GM12878 (cell line): ENCODE measurements at regions not wholly inside any gene's neighbourhood (a gene's known extent, or its start where the extent isn't known, plus 50 kb on each side); places are given as distances from the start of the nearest gene placed in this dataset.

Source experiments
- ATAC-seq: fragments of 200-7000 bp; cut with Tn5 transposase; 3 replicates; pipeline ENCODE4 v1.9.1; 2020; ENCODE audit warnings: mild to moderate bottlenecking, moderate library complexity
- BruUV-seq: library from RNA; stranded (reverse); fragments of 400-500 nt; replicated peaks from 2 replicates; lab custom pipeline; 2021; lab: Mats Ljungman, UMichigan
- CTCF ChIA-PET: fragments of 300-600 bp; sonication (Branson Sonifier 250); formaldehyde crosslinking; extraction: SDS; loops from one replicate; lab custom pipeline; 2021; ENCODE audit warnings: inconsistent platforms; lab: Yijun Ruan, JAX
- POLR2A ChIA-PET: fragments of 350-600 bp; formaldehyde crosslinking; extraction: SDS; loops from one replicate; lab custom pipeline; 2021; ENCODE audit warnings: inconsistent platforms; lab: Charles Lee
- RAD21 ChIA-PET: fragments of 300-600 bp; sonication (Branson Sonifier 250); formaldehyde crosslinking; loops from one replicate; lab custom pipeline; 2023; ENCODE audit warnings: antibody characterized with exemption; ENCODE audit not compliant: unreplicated experiment; lab: Charles Lee
- SMC1A ChIA-PET: fragments of 300-600 bp; sonication (Branson Sonifier 250); formaldehyde crosslinking; loops from one replicate; lab custom pipeline; 2023; ENCODE audit not compliant: unreplicated experiment, uncharacterized antibody; lab: Charles Lee
- DNase-seq: peaks from one replicate; pipeline ENCODE4 v3.0.0-alpha.2; 2011; ENCODE audit warnings: low read depth, low spot score
- FAIRE-seq: peaks from 3 replicates; lab custom pipeline; 2011; peaks lifted over from hg19 to GRCh38; lab: Jason Lieb, UNC
- H2AFZ ChIP-seq: 2 replicates; pipeline ENCODE4 v1.6.0; 2011; ENCODE audit warnings: low read depth, low read length, control low read depth; ENCODE audit not compliant: control insufficient read depth
- H3K27ac ChIP-seq: 2 replicates; pipeline ENCODE4 v1.5.1; 2011; ENCODE audit warnings: control low read depth; ENCODE audit not compliant: control insufficient read depth, insufficient read depth
- H3K27me3 ChIP-seq, 2 experiments: replicated peaks in 1 of 2; 2 replicates each; pipeline versions ENCODE4 v1.6.0 to v1.6.1; 2011; ENCODE audit warnings: low read length in 1 of 2; ENCODE audit not compliant: control insufficient read depth in 2 of 2, insufficient read depth in 2 of 2
- H3K36me3 ChIP-seq, 2 experiments: 2 replicates each; pipeline ENCODE4 v1.5.1; 2011; ENCODE audit warnings: low read length in 1 of 2; ENCODE audit not compliant: control insufficient read depth in 2 of 2, insufficient read depth in 2 of 2
- H3K4me1 ChIP-seq: 2 replicates; pipeline ENCODE4 v1.6.1; 2011; ENCODE audit warnings: mild to moderate bottlenecking, low read length, moderate library complexity, mixed read lengths; ENCODE audit not compliant: control insufficient read depth, insufficient read depth
- H3K4me2 ChIP-seq: 2 replicates; pipeline ENCODE4 v1.6.0; 2011; ENCODE audit warnings: control low read depth; ENCODE audit not compliant: control insufficient read depth, insufficient read depth
- H3K4me3 ChIP-seq: fragments of 200-600 bp; sonication (generic); 2 replicates; pipeline ENCODE4 v1.5.1; 2016
- H3K79me2 ChIP-seq: 2 replicates; pipeline ENCODE4 v1.6.0; 2011; ENCODE audit warnings: low read length; ENCODE audit not compliant: control insufficient read depth, insufficient read depth
- H3K9ac ChIP-seq: 2 replicates; pipeline ENCODE4 v1.8.0; 2011; ENCODE audit warnings: low read length, control low read depth, mixed read lengths; ENCODE audit not compliant: control insufficient read depth, insufficient read depth
- H3K9me3 ChIP-seq: replicated peaks from 3 replicates; pipeline ENCODE4 v1.5.1; 2011; ENCODE audit warnings: mild to moderate bottlenecking, low read length; ENCODE audit not compliant: control insufficient read depth, insufficient read depth
- H4K20me1 ChIP-seq: 2 replicates; pipeline ENCODE4 v1.6.0; 2011; ENCODE audit not compliant: control insufficient read depth, insufficient read depth
- CEBPZ ChIP-seq: fragments of 150-350 bp; IDR thresholded peaks from 2 replicates; pipeline ENCODE4 v1.6.1; 2016; ENCODE audit warnings: low read depth, low read length
- CREM ChIP-seq: IDR thresholded peaks from 2 replicates; pipeline ENCODE4 v1.6.1; 2014; ENCODE audit warnings: antibody characterized with exemption, low read depth
- IRF3 ChIP-seq: fragments of 450-650 bp; IDR thresholded peaks from 2 replicates; pipeline ENCODE4 v1.6.1; 2014; ENCODE audit warnings: mild to moderate bottlenecking
- NKRF ChIP-seq: fragments of 450-650 bp; conservative IDR thresholded peaks from 2 replicates; pipeline ENCODE4 v1.6.1; 2017; ENCODE audit warnings: mild to moderate bottlenecking, moderate library complexity
- YY1 ChIP-seq: IDR thresholded peaks from 2 replicates; pipeline ENCODE4 v1.6.1; 2011; ENCODE audit warnings: low read depth, mild to moderate bottlenecking, low read length
- in situ Hi-C: fragments of 300-500 bp; cut with MboI; formaldehyde crosslinking; loops from 9 replicates; pipeline ENCODE4 v1.14.3; 2018; ENCODE audit warnings: mixed read lengths
- intact Hi-C: fragments of 100-400 bp; cut with micrococcal nuclease; formaldehyde crosslinking; loops from one replicate; pipeline ENCODE4 v1.14.2; 2022; ENCODE audit not compliant: unreplicated experiment

- FAIRE-seq = no peak
- no peaks in the 10 kb centered on the region for H3K79me2 ChIP-seq
- RAD21 ChIA-PET = no interaction called here
- CTCF ChIA-PET = no interaction called here
- H4K20me1 ChIP-seq = no peaks in the 10 kb centered on the region
- H3K4me1 ChIP-seq = no peaks in the 10 kb centered on the region
- H3K36me3 ChIP-seq = no peaks in the 10 kb centered on the region
- H3K9ac ChIP-seq = no peak overlapping the region
- no peaks in the 10 kb centered on the region; the same call in 2 of the 3 replicates for H3K9me3 ChIP-seq
- no peak overlapping the region for H3K27ac ChIP-seq
- H3K4me2 ChIP-seq = no peak overlapping the region
- SMC1A ChIA-PET = no interaction called here
- intact Hi-C loops = no loop called here
- no TSS peak for BruUV-seq
- POLR2A ChIA-PET = no interaction called here
- H3K27me3 ChIP-seq = no peaks in the 10 kb centered on the region
- no peak for ATAC-seq
- no peak for DNase-seq
- no peak for TF ChIP-seq YY1
- TF ChIP-seq CREM = no peak
- no peak for TF ChIP-seq NKRF
- TF ChIP-seq IRF3 = no peak
- no peak for TF ChIP-seq CEBPZ
- TF ChIP-seq, all 136 proteins: peak for 0
- H3K4me3 ChIP-seq = no peak overlapping the region
- H2AFZ ChIP-seq = no peak overlapping the region
- in situ Hi-C loops = no loop called here
Observed at GRCh38 chr4:53847965-53848364, 216.4 kb downstream of the CHIC2 start.
